SH-SY5Y (cell line): ENCODE measurements at regions not wholly inside any gene's neighbourhood (a gene's known extent, or its start where the extent isn't known, plus 50 kb on each side); places are given as distances from the start of the nearest gene placed in this dataset.

Experiments
- GATA2 ChIP-seq: IDR thresholded peaks from 2 replicates; pipeline ENCODE4 v1.6.1; 2011; ENCODE audit warnings: mild to moderate bottlenecking, low read depth, low read length
- GATA3 ChIP-seq: IDR thresholded peaks from 2 replicates; pipeline ENCODE4 v1.6.1; 2011; ENCODE audit warnings: low read depth, mild to moderate bottlenecking, low read length, moderate library complexity

DNA sequence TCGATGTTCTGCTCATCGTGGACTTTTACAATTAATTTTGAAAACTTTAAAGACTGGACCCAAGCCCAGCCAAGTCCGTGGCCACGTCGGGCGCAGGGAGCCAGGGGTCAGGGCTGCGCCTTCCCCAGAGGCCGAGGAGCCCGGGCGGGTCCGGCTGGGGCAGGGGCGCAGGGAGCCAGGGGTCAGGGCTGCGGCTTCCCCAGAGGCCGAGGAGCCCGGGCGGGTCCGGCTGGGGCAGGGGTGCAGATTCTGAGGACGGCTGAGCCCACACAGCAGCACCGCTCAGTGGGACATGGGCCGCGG lies 75.2 kb downstream of the MICALL2 start:
- TF ChIP-seq GATA2 (no peak), GATA3 (no peak)
